ENCODE measurements at regions not wholly inside any gene's neighbourhood (a gene's known extent, or its start where the extent isn't known, plus 50 kb on each side); places are given as distances from the start of the nearest gene placed in this dataset.

DNA sequence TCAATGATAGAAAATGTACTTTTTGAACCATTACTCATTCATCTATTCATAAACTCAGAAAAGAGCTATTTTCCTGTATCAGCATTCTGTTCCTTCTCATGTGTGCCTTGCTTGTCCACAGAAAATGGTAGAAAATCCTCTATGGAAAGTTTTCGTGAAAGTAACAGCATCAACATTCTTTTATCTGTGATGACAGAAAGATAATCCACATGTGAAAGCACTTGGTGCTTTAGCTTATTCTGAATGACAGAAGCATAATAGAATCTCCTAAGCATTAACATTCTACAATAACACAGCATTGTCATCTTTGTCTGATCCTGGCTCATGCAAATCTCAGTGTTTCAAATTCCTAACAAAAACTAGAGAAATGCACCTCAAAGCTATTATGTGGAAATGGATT lies 431.9 kb downstream of the ADAMTS20 start:
- Histone ChIP-seq H3K4me3 (ENCODE audit: low read length) (no peak overlapping the region), H3K9ac (ENCODE audit: low read length) (no peak overlapping the region), H3F3A (ENCODE audit: insufficient read depth, low read length, poor library complexity, severe bottlenecking) (no peaks in the 10 kb centered on the region), H3K9me2 (ENCODE audit: insufficient read depth, low read length) (no peaks in the 10 kb centered on the region), H3K79me2 (replicated peaks; ENCODE audit: insufficient read depth, low read length) (no peaks in the 10 kb centered on the region), H3K36me3 (ENCODE audit: insufficient read depth, low read length) (no peaks in the 10 kb centered on the region), H3K27me3 (ENCODE audit: insufficient read depth, low read depth, low read length) (no peaks in the 10 kb centered on the region), H4K20me1 (ENCODE audit: insufficient read depth) (no peaks in the 10 kb centered on the region), H2AFZ (ENCODE audit: low read depth, low read length) (no peak overlapping the region), H3K4me2 (ENCODE audit: low read length) (no peak overlapping the region), H3K9me3 (ENCODE audit: low read length) (no peaks in the 10 kb centered on the region), H3K27ac (ENCODE audit: low read length) (no peak overlapping the region)
- TF ChIP-seq MXI1 (conservative IDR thresholded peaks at IDR 0.05; ENCODE audit: poor library complexity, severe bottlenecking) (peak; percentile 29), EP300 (conservative IDR thresholded peaks at IDR 0.05; ENCODE audit: poor library complexity, severe bottlenecking) (peak; percentile 72), SMC3 (conservative IDR thresholded peaks at IDR 0.05; ENCODE audit: poor library complexity) (no peak), TAF1 (IDR thresholded peaks at IDR 0.05; ENCODE audit: low read depth) (no peak), RAD21 (conservative IDR thresholded peaks at IDR 0.05) (no peak), EZH2 (IDR thresholded peaks at IDR 0.05; ENCODE audit: borderline replicate concordance, insufficient read depth, low read length, poor library complexity, severe bottlenecking) (no peak), POLR2AphosphoS5 (IDR thresholded peaks at IDR 0.05) (peak; percentile 65)
- TF ChIP-seq, protein P1, sequence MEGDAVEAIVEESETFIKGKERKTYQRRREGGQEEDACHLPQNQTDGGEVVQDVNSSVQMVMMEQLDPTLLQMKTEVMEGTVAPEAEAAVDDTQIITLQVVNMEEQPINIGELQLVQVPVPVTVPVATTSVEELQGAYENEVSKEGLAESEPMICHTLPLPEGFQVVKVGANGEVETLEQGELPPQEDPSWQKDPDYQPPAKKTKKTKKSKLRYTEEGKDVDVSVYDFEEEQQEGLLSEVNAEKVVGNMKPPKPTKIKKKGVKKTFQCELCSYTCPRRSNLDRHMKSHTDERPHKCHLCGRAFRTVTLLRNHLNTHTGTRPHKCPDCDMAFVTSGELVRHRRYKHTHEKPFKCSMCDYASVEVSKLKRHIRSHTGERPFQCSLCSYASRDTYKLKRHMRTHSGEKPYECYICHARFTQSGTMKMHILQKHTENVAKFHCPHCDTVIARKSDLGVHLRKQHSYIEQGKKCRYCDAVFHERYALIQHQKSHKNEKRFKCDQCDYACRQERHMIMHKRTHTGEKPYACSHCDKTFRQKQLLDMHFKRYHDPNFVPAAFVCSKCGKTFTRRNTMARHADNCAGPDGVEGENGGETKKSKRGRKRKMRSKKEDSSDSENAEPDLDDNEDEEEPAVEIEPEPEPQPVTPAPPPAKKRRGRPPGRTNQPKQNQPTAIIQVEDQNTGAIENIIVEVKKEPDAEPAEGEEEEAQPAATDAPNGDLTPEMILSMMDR (IDR thresholded peaks at IDR 0.05; ENCODE audit: poor library complexity, severe bottlenecking), result no peak
- TF ChIP-seq, protein P2, sequence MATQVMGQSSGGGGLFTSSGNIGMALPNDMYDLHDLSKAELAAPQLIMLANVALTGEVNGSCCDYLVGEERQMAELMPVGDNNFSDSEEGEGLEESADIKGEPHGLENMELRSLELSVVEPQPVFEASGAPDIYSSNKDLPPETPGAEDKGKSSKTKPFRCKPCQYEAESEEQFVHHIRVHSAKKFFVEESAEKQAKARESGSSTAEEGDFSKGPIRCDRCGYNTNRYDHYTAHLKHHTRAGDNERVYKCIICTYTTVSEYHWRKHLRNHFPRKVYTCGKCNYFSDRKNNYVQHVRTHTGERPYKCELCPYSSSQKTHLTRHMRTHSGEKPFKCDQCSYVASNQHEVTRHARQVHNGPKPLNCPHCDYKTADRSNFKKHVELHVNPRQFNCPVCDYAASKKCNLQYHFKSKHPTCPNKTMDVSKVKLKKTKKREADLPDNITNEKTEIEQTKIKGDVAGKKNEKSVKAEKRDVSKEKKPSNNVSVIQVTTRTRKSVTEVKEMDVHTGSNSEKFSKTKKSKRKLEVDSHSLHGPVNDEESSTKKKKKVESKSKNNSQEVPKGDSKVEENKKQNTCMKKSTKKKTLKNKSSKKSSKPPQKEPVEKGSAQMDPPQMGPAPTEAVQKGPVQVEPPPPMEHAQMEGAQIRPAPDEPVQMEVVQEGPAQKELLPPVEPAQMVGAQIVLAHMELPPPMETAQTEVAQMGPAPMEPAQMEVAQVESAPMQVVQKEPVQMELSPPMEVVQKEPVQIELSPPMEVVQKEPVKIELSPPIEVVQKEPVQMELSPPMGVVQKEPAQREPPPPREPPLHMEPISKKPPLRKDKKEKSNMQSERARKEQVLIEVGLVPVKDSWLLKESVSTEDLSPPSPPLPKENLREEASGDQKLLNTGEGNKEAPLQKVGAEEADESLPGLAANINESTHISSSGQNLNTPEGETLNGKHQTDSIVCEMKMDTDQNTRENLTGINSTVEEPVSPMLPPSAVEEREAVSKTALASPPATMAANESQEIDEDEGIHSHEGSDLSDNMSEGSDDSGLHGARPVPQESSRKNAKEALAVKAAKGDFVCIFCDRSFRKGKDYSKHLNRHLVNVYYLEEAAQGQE (IDR thresholded peaks at IDR 0.05; ENCODE audit: borderline replicate concordance), result peak; percentile 17

- TF ChIP-seq RAD21 (conservative IDR thresholded peaks at IDR 0.05), result no peak
- no peak for TF ChIP-seq EZH2 (IDR thresholded peaks at IDR 0.05; ENCODE audit: borderline replicate concordance, insufficient read depth, low read length, poor library complexity, severe bottlenecking)
- TF ChIP-seq, protein P2 (IDR thresholded peaks at IDR 0.05; ENCODE audit: borderline replicate concordance), result no peak
- TF ChIP-seq MXI1 (conservative IDR thresholded peaks at IDR 0.05; ENCODE audit: poor library complexity, severe bottlenecking), result no peak
- Histone ChIP-seq H3K36me3 (ENCODE audit: insufficient read depth, low read length) (no peaks in the 10 kb centered on the region), H3K9ac (ENCODE audit: low read length) (no peak overlapping the region)
Observed at GRCh38 chr12:43118881-43119280, 433.1 kb downstream of the ADAMTS20 start.

More at GRCh38 chr12:43118881-43119280, 433.1 kb downstream of the ADAMTS20 start:
- Histone ChIP-seq H3K9me3 (ENCODE audit: low read length) (no peaks in the 10 kb centered on the region), H3K9me2 (ENCODE audit: insufficient read depth, low read length) (no peaks in the 10 kb centered on the region), H4K20me1 (ENCODE audit: insufficient read depth) (no peaks in the 10 kb centered on the region), H3K27me3 (ENCODE audit: insufficient read depth, low read depth, low read length) (no peaks in the 10 kb centered on the region), H3F3A (ENCODE audit: insufficient read depth, low read length, poor library complexity, severe bottlenecking) (no peaks in the 10 kb centered on the region), H2AFZ (ENCODE audit: low read depth, low read length) (no peak overlapping the region), H3K27ac (ENCODE audit: low read length) (no peak overlapping the region), H3K79me2 (replicated peaks; ENCODE audit: insufficient read depth, low read length) (no peaks in the 10 kb centered on the region), H3K4me3 (ENCODE audit: low read length) (no peak overlapping the region), H3K4me2 (ENCODE audit: low read length) (no peak overlapping the region)
